Eye (tissue), 1 donor: ENCODE measurements at regions not wholly inside any gene's neighbourhood (a gene's known extent, or its start where the extent isn't known, plus 50 kb on each side); places are given as distances from the start of the nearest gene placed in this dataset.

Experiments
- DNase-seq: peaks from one replicate; pipeline ENCODE4 v3.0.0-alpha.2; 2015

DNA sequence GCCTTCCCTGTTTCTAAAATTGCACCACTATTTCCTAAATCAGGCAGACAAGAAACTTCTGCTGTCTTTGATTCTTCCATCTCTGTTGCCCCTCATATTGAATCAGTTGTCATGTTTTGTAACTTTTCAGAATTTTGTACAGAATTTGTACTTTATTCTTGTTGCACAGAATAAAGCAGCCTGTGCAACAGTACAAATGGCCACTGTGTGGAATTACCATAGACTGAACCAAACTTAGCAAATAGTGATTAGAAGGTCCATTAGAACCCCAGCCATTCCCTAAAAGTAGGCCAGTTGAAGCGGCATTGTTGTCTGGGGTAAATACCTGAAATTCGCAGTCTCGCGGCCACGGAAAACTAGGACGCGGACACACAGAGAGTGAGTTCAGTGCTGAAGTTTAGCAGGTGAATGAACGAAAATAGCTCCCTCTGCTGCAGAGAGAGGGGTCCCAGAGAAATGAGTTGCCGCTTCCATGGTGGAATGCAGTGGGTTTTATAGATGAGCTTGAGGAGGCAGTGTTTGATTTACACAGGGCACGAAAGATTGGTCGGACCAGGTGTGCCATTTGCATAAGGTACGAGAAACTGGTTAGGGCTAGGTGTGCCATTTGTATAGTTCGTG, 71.8 kb downstream of the C4orf33 start:
- DNase-seq, result peak; percentile 24

DNA sequence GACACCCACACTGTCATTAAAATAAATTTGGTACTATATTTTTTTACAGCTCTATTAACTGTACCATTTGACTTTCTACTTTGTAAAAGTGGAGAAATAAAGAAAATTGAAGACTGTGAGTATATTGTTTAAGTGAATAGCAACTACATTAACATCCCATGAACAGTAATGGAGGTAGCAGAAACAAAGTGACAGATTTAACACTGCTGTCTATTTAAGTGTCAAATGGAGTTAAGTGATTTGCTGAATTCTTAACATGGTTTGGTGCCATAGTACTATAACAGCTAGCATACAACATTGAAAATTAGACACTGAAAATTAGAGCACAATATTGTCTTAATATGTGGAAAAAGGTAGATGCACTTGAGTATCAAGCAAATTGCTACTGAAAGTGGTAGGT, 76.2 kb downstream of the C4orf33 start:
- no peak for DNase-seq

DNA sequence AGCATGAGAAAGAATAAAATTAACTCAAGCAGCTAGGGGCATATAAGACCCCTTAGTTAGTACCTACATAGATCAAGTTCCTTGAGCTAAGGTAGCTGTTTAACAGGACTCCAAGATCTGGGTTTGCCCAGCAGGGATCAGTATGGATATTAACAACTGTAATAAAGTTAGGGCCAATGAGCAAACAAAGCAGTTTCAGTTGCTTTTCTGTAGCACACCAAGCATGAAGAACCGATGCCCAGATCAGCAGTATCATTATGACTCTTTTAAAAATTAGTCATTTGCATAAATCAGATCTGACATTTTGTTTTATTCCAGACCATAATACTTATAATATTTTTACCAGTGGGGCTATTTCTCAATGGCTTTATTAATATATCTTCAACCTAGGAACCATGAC, 80.9 kb downstream of the C4orf33 start:
- no peak for DNase-seq

DNA sequence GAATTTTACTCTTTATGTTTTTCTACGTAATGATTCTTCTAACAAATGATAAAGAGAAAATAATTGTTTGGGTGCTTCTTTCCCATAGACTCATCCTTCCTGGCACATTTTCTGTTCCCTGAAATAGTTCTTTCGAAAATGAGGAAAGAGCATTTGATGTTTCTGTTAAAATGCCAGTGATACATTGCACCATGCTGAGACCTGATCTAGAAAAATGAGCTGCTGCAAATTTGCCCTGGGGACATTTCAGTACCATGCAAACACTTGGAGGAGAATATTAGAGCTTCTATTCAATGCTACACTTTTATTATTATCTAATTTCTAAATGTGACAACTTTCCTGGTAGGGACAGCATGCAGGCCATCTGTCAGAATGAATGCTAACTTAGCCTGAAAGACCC, 83.3 kb downstream of the C4orf33 start:
- peak; percentile 8 for DNase-seq

DNA sequence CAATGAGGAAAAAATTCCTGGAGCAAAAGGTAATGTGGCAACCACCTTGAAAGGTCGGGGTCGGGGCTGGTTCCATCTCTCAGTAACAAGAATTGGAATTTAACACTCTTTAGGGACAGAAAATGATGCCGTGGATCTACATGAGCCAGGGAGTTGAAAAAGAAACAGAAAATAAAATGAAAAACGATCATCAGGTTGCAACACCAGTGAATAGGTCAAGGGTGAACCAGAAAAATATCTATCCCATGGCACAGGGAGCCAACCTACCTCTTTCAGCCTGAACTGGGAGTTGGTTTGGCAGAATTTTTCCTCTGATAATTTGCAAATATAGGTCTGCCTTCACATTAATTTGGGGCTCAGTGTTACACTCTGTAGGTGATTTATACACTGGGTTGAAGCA, 93.7 kb downstream of the C4orf33 start:
- no peak for DNase-seq

DNA sequence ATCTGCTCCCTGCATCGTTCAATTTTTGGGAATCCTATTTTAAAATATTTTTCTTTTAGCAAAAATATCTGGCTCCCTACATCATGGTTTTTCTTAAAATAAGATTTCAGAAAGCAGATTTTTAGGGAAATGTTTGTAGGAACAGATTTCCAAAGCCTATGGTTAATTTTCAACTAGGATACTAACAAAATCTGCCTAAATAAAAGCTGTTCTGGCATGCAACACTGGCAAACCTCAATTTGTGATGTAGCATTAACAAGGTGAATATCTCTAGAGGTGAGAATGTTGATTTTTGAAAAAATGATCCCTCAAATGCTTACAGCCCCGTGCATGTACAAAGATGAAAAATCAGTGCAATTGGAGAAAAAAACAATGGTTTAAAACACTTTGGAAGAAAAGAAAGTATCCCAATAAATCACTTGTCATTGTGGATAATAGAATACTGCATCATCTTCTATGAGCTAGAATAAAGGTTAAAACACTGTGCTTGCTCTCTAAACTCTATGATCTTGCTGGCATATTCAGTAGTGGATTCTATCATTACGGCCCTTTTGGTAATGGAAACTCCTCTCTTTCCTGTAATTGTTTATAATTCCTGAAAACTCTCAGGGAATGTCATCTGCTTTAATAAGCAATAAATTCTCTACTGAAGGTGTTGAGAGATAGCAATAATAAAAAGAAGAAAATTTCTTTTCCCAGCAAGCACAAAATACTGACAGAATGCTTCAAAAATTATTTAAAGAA, 97.6 kb downstream of the C4orf33 start:
- DNase-seq, result no peak

DNA sequence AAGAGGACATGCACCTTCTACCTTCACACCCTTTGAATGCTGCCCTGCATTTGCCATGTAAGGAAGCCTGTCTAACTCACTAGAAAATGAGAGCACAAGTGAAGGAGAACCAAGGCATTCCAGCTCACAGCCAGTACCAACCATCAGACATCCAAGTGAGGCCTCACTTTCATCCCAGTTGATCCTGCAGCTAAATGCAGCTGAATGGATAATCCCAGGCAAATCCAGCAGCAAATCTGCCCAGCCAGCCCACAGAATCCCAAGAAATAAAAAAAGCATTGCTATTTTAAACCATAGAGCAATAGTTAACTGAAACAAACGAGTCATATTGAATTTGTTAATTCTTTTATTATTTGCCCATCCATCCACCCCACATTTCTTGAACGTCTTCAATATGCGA, 112.5 kb downstream of the C4orf33 start:
- DNase-seq, result no peak

DNA sequence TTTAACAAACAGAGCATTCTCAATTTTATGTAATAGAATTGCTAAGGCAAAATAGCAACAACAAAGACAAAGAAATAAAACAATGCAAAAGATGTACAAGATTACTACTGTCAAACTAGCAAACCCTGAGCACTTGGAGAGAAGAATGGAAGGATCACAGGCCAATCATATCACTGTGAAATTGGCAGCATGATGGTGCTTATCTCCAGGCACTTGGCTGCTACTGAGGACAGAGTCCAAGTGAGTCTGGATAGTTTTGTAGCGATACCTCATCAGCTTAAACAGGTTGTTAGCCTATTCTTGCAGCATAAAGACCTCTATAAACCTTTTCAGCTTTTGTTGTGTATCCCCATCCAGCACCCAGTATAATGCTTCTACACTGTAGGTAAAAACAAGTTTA, 117.7 kb downstream of the C4orf33 start:
- DNase-seq, result no peak

DNA sequence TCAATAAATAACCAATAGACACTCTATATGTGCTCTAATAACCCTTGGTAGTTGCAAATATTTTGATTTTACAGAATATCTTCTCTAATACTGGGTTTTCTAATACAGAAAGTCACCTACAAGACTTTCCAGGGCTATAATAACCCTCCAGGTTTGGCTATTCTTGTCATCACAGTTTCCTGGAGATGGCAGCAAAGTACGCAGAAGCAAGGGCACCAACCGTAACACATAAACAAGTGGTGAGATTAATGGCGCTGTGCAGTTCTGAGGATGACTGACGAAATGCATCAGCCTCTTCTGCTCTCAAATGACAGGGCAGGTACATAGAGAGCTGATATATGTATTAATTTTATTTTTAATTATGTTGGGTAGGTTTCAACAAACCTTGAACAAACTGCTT, 122.4 kb downstream of the C4orf33 start:
- DNase-seq, result peak; percentile 26

DNA sequence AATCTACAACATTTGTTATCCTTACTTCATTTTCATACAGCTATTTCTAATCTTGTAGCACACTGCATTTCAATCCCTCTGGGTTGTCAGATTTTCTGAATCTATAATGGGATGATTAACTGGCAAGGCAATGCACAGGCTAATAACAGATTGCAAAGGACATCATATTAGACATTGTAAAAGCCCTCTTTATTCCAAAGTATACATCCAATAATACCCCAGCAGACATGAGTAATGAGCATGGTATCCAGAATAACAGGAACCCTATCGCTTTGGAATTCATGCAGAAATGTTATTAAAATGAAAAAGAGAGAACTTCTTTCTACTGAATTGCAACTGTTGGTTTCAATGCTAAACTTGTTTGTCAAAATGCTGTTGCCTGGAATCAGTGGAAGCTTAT, 122.9 kb downstream of the C4orf33 start:
- DNase-seq, result no peak

DNA sequence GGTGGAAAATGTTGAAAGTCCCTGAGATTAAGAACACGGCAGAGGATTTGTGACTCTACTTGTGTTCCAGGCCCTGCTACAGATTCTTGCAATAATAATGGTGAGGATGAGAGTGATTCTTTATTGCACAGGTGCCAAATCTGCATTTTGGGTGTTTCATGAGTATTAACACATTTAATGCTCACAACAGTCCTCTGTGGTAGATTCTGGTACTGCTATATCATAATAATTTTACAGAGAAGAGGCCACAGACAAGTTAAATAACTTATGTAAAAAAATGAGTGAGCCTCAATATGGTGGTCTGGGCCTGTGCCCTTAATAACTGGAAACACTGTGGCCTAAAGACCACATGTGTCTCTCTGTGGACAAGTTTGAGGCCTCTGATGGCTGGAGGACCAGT, 124.3 kb downstream of the C4orf33 start:
- no peak for DNase-seq

DNA sequence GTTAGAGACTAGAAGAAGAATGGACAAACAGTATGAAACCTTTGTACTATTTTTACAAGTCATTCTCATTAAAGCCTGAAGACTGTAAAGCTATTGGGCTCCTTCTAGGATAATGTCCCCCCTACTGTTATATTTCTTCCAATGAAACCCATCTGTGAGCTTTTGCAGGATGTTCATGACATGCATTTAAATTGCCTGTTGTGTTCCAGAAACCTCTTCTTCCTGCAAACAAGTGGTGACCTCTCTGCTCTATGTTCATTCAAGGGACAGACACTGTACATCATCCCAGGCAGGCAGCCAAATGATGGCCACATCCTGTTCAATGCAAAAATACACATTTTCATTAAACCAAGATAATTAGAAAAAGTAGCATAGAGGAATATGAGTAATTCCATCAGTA, 128.0 kb downstream of the C4orf33 start:
- peak; percentile 26 for DNase-seq

DNA sequence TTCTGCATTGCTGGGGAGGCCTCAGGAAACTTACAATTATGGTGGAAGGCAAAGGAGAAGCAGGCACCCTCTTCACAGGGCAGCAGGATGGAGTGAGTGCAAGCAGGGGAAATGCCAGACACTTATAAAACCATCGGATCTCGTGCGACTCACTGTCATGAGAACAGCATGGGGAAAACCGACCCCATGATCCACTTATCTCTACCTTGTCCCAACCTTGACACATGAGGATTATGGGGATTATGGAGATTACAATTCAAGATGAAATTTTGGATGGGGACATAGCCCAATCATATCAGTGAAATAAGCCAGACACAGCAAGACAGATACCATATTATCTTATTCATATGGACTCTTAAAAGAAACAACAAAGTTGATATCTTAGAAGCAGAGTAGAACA, 134.9 kb downstream of the C4orf33 start:
- DNase-seq, result no peak

DNA sequence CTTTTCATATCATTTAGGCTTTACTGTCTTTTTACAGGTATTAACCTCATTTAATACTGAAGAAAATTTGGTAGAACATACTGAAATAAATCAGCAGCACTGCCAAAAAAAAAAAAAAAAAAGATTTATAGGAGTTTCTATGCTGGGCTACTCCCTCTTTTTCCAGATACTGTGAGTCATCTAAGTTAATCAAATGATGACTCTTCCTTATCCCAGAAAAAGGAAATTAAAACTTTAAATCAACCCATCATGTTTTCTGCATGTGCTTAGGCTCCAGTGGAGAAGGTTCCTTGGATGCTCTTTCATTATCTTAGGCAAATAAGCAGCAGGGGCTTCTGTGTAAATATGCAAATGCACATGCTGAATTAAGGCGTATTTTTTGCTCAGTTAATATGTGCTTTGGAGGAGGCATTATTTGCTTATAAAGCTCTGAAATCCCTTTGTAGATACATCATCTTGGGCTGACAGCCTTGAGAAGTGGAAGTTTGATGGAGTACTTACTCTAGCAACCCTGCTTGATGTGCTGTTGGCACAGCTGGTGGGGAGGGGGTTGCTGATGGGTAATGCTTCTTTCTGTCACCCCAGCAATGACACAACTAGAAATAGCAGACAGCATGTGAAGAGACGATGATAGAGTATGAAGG, 136.1 kb downstream of the C4orf33 start:
- no peak for DNase-seq

DNA sequence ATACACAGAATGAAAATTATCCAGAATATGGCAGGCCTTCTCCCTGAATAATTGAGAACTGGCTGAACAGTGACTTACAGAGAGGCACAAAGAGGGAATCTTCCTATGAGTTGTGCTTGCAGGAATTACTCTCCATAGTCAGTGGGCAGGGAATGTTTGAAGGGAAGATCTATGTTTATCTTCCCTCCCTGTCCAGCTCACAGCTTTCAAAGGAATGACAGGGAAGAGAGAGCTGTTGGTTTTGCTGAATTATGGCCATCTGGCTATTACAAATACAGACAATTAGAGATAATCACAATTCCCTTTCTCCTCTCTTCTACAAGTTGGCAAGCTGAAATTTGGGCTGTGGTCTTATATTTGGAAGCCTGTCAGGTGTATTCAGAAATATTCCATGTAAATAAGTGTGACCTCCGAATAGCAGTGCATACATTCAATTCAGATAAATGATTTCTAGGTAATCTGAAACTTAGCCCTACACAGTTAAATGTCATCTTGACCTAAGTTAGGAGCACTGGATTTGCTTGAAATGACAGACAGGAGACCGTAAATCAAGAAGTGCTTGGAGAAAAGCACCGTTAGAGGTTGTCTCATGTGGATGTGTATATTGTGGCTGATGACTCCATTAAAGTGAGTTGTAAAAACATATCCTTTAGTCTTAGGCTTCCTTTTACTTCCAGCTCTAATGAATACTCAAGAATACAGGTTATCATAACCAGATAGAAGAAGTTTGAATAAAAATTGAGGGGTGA, 136.8 kb downstream of the C4orf33 start:
- DNase-seq, result no peak

DNA sequence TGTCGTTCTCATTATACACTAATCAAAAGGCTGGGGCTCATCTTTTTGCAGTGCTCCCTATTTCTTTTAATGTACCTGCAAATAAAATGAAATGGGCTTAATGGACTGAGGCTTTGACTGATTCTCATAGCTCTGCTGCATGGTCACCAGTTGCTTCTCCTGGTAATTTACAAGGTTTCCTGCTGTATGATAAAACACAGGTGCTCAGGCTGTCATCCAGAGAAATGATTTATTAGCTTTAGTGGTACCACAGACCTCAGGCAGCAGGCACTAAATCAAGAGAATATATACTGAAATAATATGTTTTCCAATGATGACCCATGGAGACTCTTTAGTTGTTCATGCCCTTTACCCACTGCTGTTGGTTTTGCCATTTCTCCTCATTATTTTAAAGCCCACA, 137.7 kb downstream of the C4orf33 start:
- DNase-seq, result no peak

DNA sequence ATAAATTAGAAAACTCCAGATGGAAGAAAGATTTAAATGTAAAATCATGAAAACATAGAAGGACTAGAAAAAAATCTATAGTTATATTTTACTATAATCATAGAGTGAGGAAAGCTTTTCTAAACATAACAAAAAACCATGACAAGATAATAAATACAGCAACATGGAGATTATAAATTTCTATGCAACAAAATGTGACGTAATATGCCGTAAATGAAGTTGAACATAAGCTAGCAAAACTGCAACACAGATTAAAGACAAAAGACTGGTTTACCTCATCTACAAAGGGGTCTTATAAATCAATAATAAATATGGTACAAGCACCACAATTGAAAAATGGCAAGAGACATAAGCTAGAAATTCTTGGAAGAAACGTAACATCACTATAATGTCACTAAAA, 140.4 kb downstream of the C4orf33 start:
- no peak for DNase-seq

DNA sequence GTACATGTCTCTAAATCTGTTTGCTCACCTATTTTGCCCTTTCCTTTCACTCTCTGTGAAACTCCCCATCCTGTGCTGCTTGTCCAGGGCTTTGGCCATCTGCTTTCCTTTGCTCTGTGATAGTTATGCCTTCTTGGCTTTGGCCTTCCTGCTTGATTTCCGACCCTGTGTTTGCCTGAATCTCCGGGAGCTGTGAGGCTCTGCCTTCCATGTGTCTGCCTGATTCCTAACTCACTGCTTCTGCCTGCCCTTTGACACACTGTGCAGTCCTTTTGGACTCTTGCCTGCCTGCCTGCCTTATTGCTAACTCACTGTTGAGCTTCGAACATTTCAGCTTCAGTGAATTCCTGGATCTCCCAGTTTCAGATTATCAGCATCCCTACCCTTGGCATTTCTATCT, 143.1 kb downstream of the C4orf33 start:
- DNase-seq, result no peak

DNA sequence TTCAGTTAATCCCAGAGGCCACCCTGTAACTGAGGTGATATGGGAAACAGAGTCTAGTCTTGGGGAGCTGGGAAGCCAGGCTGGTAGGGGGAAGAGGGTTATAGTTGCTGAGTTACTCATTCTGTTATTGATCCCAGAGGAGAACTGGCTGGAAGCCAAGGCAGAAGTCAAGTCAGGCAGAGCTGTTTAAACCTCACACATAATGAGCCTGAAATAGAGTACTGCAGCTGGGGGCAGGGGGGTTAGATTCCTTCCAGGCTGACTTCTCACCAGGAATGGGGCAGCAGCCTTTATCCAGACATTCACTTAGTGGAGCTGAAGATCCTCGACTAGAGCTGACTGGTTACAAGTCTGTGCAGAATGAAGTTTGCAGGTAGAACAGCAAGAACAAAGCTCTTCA, 144.9 kb downstream of the C4orf33 start:
- no peak for DNase-seq

DNA sequence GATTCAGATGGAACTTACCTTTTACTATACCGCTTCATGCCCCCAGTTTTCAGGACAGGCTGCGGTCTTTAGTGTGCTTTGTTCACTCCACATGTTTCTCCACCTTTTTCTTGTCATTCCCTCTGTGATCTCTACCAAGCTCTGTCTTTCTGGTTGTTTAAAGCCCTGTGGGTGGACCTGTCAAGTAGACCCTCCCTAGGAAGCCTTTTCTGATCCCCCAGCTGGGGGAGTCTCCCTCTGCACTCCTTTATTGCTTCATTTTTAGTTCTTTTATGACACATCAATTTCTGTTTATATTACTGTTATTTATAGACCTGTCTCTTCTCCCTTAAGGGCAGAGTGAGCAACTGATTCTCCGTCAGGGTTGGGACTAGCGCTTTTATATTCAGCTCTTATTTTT, 150.2 kb downstream of the C4orf33 start:
- DNase-seq, result no peak

DNA sequence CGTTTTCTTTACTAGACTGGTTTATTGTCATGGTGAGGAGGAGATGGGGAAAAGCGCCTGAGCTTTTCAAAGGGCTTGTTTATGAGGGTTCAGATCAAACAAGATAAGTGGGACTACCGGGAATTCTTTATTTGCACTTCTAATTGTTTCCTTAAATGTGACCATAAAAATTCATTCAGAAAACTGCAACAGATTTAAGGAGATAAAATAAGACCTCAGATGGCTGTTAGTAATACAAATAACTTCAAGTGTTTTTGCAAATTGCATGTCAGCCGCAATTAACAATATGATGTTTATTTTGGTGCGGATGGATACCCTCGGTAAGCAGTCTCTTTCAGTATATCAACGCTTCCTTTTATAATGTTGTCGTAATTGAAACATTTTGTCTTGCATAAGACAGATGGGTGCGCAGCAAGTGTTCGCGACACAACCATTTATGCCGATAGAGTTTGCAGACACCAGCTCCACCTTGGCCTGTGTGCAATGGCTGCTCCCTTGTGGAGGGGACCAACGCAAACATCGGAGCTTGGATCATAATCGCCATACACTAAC, 151.0 kb downstream of the C4orf33 start:
- no peak for DNase-seq

DNA sequence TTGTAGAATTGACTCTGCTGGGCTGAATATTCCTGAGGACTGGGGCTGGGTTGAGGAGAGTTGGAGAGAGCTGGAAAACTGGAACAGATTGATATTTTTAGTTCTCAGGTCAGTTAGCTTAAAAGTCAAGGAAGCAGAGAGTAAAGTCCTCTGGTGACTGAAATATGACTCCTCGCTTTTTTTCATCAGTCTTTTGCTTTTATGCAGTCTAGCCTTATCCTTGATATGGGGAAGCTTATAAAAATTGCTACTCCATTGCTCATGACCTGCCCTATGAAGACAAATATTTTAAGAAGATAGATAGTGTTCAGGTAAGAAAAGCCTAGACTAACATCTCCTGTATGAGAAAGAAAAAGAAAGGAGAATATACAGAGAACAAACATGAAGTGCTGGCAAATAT, 152.7 kb downstream of the C4orf33 start:
- no peak for DNase-seq

DNA sequence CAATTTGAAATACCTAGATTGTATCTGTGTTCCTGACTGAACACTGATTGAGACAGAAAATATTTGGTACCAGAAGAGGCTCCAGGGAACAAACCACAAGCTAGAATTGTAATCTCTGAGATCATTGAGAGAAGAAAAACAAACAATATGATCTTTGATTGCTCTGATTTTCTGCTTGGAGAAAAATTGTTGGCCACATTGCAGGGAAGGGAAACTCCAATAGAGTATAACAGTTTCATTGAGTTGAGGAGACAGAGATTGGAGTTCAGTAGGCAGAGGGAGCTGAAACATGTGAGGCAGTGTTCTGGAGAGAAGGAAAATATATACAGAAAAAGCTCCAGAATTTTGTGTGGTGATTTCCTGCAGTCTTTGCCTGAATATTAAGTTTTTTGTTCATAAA, 158.2 kb downstream of the C4orf33 start:
- DNase-seq, result no peak
